LNCAP (cell line): ENCODE measurements at regions not wholly inside any gene's neighbourhood (a gene's known extent, or its start where the extent isn't known, plus 50 kb on each side); places are given as distances from the start of the nearest gene placed in this dataset.

ENCODE experiments used
- TF ChIP-seq, protein P1 (sequence below): fragments of 450-650 bp; IDR thresholded peaks from 2 replicates; pipeline ENCODE4 v1.5.1; 2017; ENCODE audit warnings: mild to moderate bottlenecking

DNA sequence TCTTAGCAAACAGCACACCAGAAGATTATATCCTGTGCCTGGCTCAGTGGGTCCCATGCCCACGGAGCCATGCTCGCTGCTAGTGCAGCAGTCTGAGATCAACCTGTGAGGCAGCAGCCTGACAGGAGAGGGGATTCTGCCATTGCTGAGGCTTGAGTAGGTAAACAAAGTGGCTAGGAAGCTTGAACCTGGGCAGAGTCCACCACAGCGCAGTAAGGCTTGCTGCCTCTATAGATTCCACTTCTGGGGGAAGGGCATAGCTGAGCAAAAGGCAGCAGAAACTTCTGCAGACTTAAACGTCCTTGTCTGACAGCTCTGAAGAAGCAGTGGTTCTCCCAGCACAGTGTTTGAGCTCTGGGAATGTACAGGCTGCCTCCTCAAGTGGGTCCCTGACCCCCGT lies 210.3 kb downstream of the RMST start:
- TF ChIP-seq, protein P1, sequence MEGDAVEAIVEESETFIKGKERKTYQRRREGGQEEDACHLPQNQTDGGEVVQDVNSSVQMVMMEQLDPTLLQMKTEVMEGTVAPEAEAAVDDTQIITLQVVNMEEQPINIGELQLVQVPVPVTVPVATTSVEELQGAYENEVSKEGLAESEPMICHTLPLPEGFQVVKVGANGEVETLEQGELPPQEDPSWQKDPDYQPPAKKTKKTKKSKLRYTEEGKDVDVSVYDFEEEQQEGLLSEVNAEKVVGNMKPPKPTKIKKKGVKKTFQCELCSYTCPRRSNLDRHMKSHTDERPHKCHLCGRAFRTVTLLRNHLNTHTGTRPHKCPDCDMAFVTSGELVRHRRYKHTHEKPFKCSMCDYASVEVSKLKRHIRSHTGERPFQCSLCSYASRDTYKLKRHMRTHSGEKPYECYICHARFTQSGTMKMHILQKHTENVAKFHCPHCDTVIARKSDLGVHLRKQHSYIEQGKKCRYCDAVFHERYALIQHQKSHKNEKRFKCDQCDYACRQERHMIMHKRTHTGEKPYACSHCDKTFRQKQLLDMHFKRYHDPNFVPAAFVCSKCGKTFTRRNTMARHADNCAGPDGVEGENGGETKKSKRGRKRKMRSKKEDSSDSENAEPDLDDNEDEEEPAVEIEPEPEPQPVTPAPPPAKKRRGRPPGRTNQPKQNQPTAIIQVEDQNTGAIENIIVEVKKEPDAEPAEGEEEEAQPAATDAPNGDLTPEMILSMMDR = no peak

DNA sequence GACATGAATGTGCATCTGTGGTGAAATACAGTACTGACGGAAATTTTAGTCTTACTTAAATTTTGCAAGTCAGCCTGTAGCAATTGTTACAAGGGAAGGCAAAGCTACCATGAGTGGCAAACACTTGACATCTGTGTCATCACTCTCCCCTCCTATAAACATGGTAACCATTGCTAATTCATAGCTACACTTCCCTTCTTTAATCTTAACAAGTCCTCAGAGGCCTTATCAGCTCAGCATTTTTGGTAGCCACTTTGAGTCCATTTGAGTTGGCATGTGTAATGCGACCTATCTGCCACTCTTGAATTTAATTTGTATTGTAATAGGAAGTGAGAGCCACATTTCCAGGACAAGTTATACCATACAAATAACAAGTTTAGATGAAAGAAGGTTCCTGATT lies 218.1 kb downstream of the RMST start:
- TF ChIP-seq, protein P1 = no peak

DNA sequence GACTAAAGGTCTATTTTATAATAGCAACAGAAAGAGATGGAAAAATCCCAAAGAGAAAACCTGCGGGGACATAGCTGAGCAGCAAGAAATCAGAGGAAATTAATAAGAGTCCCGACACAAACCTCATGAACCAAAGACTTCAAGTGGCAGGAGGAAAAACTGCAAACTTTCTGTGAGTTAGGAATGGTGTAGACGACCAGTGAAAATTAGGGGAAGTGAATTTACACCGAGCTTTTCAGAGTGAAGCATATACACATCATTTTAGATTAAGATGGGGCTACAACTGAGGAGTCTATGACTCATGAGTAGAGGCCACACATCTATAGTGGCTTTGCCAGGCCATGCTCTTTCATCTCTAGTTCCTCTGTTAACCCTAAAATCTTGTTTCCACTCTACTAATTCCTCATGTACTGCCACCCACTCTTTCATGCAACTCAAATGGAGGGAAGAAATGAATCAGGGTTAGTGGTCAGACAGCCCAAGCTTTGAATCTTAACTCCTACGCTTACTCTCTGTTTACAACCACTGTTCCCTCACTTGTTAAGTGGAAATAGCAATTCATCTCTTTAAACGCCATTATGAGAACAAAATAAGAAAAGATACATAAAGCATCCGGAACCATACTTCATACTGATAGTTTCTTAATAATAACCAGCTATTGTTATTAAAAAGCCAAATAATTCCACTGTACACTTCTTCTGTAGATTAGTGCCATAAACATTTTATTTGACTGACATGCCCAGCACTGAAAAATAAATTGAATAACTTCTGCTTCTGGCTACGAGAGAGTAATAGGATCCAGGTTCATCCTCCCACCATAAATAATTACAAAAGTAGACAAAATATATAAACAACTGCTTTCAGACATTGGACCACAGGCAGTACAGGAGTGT lies 219.3 kb downstream of the RMST start:
- TF ChIP-seq, protein P1 = no peak

DNA sequence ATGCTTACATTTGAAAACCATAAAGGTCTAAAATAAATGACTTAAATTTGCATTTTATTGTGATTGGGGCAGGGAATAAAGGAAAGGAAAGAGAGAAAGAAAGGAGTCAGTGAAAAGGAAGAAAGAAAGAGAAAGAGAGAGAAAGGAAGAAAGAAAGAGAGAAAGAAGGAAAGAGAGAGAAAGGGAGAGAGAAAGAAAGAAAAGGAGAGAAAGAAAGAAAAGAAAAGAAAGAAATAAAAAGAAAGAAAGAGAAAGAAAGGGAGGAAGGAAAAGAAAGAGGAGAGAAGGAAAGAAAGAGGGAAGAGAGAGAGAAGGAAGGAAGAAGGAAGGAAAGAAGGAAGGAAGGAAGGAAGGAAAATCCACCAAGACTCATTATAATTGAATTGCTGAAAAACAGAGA lies 222.8 kb downstream of the RMST start:
- TF ChIP-seq, protein P1 = no peak

DNA sequence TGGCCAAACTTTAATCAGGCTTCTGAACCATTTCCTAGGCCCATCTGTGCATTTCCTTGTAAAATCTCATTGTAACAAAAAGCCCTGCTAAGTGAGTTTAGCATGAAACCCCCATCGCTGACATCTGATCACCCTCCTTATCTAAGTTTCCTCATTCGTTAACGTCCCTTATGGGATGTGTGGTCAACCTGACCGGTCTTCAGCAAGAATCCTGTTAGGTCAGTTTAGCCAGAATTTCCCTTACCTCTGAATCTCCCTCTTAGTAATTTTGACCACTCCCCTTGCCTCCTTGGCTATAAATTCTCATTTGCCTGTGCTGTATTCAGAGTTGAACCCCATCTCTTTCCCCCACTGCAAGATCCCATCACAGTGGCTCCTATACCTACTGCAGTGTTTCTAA lies 239.3 kb downstream of the RMST start:
- TF ChIP-seq, protein P1 = no peak

DNA sequence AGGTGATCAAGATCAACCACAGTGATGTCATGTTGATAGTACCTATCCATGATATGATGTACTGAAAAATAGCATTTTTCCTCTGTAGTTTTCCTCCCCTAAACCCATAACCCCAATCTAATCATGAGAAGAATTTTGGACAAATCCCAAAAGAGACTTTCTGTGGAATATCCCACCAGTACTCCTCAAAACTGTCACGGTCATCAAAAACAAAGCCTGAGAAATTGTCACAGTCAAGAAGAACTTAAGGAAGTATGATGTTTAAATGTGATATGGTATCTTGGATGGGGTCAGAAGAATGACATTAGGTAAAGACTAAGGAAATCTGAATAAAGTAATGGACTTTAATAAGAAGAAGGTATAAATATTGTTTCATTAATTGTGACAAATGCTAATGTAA lies 248.8 kb downstream of the RMST start:
- TF ChIP-seq, protein P1 = no peak

DNA sequence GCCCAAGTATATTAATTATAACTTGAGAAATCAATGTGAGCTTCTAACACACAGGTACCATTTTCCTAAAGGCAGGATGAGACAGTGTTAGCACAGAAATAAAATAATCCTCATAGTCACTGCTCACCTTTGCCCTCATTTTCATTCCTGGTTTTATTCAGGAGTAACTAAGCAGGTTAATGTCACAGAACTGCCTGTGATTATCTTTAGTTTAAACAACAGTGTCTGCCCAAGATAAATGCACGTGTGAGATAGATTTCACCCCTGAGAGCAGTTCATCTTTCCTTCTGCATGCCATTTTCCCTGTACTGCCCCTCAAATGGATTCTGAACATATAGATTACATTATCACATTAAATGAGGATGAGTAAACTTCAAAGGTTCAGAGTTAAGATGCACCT lies 250.7 kb downstream of the RMST start:
- TF ChIP-seq, protein P1 = no peak

DNA sequence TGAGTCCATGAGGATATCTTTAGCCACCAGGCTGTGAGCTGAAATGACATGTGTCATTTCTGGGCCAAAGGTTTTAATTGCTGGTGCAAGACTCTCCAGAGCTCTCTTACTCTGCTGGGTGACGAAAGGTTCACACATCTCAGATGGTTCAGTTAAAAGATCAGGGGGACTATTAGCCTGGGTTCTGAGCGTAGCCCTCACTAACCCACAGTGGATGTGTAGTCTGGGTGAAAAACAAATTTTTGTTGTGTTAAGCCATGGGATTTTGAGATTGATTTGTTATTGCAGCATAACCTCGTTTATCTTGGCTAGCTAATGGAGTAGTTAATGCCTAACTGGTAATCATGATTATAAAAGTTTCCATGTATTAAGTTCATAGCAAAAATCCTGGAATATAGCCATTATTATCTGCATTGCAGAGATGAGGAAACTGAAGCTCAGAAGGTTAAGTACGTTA lies 251.5 kb downstream of the RMST start:
- TF ChIP-seq, protein P1 = no peak
